HG03175 (cell line): ENCODE measurements at regions not wholly inside any gene's neighbourhood (a gene's known extent, or its start where the extent isn't known, plus 50 kb on each side); places are given as distances from the start of the nearest gene placed in this dataset.
A peak's percentile ranks its signal among the peaks of the same experiment; 100 is the strongest.
"Not testable (repeated sequence)": the region's sequence is repeated elsewhere in the genome, so short reads cannot be mapped to it uniquely, and the experiment has no call there.

ENCODE experiments used
- ATAC-seq: cut with Tn5 transposase; IDR thresholded peaks from one replicate; pipeline ENCODE4 v1.9.1; 2021; ENCODE audit warnings: mild to moderate bottlenecking, moderate library complexity; ENCODE audit not compliant: unreplicated experiment

DNA sequence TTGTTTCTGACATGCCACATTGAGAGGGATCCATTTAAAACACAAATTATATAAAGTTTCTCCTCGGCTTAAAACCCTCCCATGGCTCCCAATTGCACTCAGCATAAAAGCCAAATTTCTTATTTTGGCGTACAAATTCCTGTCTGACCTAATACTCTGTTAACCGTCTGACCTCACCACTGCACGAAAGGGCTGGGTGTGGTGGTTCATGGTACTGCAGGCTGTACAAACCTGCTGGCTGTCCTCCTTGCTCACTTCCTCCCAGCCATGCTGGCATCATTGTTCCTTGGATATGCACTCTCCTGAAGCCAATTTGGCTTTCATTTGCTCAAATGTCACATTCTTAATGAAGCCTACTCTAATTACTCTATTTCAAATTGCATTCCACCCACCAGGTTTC, 301.6 kb upstream of the C16orf82 start:
- peak; percentile 64 for ATAC-seq

DNA sequence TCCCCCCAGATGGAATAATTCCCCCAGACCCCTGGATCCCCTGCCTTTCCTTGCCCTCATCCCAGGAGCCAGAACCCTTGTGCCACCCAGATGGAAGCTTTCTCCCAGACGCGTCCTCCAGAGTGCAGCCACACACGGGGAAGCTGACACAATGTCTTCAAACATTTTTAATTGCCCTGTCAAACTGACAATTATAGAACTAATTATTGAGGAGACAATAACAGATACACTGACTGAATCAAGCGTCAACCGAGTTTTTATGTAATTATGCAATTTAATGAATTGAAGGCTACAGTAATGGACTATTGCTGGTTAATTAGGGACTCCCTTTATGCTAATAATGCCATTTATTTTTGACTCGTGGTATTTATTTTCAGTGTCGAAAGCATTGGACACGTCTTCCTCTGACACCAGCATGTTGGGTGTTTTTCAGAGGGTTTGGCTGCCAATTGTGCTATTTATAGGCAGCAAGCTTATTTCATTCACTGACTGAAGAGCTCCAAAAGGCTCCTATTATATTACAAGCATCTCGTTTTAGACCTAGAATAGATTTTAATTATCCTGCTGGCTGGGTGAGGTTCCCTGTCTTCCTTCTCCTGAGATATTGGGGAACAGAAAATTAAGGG, 298.2 kb upstream of the C16orf82 start:
- no peak for ATAC-seq

DNA sequence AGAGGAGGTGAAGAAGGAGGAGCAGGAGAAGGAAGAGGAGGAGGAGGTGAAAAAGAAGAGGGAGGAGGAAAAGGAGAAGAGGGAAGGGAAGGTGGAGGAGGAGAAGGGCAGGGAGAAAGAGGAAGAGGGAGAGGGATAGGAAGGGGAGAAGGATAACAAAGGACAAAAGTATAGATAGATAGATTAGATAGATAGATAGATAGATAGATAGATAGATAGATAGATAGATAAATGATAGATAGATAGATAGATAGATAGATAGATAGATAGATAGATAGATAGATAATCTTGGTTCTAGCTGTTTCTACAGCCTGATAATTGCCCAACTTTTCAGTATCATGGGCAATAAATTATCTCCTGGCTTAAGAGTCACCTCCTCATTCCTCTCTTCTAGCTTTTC, 296.2 kb upstream of the C16orf82 start:
- no peak for ATAC-seq

DNA sequence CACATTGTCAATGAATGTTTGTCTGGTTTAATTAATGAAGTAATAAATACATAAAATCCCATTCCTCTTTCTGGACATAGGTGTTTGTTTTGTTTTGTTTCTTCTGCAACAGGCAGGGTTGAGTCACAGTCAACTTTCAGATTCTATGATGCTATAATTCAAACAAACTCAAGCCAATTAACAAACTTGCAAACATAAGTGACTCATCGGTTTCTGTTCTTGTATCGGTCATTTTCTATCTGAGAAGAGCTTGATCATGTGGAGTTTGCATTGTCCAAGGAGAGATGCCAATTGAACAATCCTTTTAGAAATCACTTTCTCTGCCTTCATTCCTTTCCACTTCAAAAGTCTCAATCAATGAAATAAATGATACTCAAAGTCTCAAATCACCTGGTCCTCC, 294.2 kb upstream of the C16orf82 start:
- no peak for ATAC-seq

DNA sequence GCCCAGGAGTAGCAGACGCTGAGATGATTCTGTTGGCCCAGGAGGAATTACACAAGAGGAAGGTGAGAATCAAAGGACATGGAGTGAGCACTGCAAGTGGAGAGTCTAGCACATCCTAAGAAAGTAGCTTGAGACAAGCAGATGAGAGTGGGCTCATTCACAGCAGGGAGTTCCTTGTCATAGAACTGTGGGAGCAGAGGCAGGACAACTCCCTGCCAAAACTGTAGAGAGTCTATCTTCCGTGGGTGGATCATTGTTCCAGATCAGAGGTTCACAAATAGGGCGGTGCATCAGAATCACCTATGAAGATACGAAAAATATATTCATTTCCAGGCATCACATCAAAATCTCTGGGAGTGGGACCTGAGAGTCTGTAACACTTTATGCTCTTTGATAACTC, 288.9 kb upstream of the C16orf82 start:
- ATAC-seq = no peak

DNA sequence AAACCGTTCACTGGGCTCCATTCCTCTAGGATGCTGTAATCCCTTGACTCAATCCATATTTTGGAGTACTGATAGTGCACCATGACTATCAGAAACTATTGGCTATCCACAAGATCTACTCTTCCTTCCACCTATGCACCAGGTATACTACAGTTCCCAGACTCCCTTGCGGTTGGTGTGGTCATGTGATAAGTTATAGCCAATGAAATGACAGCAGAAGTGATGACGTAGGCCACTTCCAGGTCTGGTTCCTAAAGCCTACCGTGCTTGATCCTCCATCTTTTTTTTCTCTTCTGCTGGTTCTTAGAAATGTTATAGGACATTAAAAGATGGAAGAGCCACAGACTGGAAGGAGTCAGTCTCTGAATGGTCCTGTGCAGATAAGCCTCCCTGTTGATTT, 278.8 kb upstream of the C16orf82 start:
- ATAC-seq = no peak

DNA sequence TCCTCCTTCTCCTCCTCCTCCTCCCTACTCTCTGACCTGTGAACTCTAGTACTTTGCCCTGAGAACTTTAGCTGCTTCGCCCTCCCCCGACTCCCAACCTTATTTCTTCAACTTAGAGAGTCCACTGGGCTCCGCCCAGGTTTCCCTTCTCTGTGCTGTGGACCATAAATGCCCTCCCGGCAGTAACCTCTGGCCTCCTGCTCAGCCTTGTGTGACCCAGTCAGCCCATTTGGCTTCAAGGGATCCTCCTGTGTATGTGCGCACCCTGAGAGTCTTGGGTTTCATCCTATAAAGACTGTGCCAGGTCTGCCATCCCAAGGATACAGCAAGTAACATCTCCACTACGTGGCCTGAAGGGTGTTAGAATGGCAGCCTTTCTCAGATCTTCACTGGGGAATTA, 275.6 kb upstream of the C16orf82 start:
- no peak for ATAC-seq

DNA sequence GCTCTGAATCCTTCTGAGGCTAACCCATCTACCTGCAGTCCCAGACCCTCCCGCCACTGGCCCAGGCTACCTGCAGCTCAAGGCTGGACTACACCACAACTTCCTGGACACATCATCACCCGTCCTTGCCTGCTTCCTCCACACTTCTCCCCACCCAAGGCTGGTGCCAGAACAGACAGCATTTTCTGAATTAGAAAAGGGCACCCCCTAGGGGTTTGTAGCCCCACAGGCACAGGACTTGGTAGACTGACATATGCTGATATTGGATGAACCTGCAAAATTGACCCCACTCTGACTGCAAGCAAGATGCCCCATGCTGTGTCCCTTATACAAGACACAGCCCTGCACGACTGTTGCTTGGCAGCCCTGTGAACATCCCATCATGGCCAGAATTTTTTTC, 271.5 kb upstream of the C16orf82 start:
- no peak for ATAC-seq

DNA sequence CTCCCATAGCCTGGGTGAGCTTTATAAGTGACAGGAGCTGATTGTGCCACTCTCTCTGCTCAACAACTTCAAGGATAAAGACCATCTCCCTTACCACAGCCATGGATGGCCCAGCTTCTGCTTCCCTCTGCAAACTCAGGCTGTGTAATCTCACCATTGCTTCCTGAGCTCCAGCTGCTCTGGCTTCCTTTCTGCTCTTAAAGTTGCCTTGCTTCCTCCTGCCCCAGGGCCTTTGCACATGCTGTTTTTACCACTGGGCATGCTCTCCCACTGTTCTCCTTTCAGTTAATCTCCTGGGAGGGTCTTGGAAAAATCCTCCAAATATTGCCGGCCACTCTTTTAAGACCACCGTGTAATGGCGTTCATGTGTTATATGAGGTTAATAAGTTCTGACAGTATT, 265.1 kb upstream of the C16orf82 start:
- no peak for ATAC-seq

DNA sequence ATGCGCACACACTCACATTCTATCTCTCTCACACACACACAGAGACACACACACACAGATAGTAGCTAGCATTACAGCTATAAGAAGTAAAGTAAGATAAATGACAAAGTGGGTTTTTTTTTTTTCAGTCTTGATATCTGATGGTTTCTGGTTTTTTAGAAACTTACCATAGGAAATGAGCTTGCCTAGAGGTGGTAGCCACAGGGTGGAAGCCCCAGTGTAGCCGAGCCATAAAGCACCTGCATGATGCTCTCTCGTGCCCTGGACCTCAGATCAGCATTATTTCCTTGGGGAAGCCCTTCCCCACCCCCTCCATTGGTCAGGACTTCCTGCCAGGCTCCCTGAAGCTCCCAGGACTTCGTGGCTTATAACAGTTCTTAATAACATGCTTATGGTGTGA, 264.3 kb upstream of the C16orf82 start:
- ATAC-seq = no peak

DNA sequence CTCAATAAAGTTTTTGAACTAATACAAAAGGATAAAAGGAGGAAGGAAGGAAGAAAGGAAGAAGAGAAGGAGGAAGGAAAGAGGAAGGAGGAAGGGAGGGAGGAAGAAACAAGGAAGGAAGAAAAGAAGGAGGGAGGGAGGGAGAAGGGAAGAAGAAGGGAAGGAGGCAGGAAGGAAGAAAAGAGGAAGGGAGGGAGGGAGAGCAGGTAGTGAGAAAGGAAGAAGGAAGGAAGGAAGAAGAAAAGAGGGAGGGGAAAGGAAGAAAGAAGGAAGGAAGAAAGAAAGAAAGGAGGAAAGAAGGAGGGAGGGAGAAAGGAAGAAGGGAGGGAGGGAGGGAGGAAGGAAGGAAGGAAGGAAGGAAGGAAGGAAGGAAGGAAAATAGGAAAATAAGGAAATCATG, 263.8 kb upstream of the C16orf82 start:
- no peak for ATAC-seq

DNA sequence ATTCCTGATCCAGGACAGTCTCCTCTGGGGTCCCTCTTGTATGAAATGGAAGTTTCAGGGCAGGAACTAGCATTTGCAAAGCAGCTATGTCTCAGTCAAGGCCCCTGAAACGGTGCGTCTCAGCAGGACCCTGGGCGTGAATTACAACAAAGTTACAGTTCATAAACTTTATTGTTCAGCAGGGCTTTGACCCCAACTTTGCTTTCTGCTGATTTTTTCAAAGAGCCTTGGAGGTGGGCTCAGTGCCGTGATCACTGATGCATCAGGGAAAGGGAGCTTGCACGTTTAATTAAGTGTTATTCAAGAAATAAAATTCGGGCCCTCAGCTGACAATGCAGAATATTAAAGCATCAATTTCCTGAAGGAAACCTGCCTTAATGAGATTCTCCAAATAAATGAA, 260.1 kb upstream of the C16orf82 start:
- no peak for ATAC-seq

DNA sequence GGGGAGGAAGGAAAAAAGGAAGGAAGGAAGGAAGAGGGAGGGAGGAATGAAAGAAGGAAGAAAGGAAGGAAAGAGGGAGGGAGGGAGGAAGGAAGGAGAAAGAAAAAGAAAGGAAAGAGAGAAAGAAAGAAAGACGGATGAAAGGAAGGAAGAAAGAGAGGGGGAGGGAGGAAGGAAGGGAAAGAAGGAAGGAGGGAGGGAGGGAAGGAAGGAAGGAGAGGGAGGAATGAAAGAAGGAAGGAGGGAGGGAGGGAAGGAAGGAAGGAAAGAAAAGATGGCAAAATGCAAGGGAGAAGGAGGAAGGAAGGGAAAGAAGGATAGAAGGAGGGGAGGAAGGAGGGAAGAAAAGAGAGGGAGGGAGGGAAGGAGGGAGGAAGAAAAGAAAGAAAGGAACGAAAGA, 257.3 kb upstream of the C16orf82 start:
- ATAC-seq = no peak

DNA sequence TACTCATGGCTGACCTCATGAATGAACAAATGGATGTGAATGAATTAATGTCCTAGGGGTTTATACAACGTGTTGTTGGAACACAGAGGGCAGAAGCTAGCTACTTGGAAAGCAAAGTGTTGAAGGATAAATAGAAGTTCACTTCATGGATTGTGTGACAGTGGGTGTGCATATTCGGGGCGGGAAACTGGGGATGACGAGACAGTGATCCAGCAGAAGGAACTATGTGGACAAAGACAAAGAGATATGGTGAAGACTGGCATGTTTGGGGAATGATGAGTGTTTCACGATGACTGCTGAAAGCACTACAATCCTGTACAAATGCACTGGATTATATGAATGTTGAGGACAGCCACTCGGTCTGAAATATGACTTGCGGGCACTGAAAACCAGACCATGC, 250.5 kb upstream of the C16orf82 start:
- no peak for ATAC-seq

DNA sequence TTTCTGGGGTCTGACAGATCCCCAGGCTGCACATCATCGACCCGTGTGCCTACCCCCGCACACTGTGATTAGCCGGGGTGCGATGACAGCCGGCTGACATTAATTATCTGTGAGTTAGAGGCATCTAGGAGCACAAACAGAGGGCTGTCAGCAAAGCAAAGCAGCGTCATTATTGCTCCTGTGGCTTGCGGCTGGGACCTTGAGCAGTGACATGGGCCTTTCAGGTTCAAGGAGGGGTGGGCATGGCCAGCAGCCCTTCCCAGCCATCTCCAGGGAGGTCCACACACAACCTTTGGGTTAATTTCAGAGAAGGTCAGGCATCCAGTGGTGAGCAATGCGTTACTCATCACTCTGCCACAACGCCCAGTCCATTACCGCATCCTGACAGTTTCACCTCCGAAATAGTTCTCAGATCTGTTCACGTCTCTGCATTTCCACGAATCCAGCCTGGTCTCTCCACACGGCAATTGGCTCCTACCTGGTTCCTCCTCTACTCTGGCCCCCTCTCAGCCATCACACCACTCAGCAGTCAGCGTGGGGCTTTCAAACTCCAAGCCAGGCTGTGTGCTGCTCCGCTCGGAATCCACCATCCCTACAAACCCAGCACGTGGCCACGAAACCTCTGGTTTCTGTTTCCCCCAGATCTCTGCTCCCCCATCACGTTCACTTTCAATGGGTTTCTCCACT, 249.7 kb upstream of the C16orf82 start:
- no peak for ATAC-seq

DNA sequence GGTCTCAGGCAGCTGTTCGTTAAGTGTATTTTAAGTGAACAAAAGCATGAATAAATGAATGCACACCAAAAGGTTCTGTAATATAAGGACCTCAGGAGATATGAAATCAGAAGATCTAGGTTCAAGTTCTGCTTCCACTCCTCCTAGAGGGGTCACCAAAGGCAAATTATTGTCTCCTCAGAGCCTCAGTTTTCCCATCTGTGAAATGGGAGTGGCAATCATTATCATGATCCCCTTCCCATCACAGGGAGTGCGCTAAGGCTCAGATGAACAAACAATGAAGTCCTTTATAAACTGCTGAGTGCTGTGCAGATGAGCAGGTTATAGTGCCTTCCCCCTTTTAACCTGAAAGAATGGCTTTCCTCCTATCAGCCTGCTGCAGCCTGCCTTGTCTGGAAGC, 248.3 kb upstream of the C16orf82 start:
- no peak for ATAC-seq

DNA sequence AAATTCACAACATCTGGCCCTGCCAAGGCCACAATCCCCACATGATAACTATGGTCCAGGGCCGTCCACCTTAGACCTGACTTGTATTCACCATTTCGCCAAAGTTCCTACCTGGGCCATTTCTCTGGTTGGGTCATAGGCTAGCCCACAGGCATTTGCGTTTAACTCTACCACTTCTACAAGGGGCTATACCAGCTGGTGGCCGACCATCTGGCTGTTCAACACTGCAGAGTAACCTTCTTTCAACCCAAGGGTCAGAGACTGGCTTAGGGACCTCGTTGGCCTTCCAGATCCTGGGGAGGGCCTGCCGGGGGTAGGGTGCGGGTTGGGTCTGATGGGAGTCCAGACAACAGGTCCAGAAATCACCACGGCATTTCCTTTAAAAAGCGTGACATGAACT, 242.3 kb upstream of the C16orf82 start:
- ATAC-seq = no peak

DNA sequence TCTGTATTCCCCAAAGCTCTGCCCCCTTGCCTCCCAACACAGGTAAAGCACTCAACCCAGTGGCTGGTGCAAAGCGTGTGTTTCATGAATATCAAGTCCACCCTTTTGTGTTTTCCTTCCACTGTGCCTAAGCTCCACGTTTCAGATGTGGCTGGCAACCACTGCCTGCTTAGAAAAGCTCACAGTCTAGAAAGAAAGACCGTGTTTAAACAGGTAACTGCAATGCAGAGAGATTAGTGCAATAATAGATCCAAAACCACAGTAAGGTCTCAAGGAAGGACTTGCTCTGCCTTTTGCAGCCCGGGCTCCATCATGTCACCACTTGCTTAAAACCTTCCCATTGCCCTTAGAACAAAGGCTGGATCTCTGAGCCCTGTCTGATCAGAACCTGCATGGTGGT, 240.2 kb upstream of the C16orf82 start:
- no peak for ATAC-seq

DNA sequence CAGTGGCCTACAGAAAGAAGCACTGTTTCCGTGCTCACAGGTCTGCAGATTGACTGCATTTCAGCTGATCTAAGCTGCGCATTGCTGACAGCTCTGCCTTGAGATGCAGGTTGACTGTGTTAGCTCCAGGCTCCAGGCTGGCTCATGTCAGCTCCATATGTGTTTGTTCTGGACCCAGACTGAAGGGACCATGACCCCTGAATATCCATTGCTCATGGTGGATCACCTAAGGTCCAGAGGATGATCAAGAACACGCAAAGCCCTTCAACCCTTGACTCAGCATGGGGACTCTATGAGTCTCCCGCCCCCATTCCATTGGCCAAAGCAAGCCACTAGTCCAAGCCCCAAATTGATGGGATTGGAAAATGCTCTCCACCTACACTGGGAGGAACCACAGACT, 239.3 kb upstream of the C16orf82 start:
- ATAC-seq = no peak

DNA sequence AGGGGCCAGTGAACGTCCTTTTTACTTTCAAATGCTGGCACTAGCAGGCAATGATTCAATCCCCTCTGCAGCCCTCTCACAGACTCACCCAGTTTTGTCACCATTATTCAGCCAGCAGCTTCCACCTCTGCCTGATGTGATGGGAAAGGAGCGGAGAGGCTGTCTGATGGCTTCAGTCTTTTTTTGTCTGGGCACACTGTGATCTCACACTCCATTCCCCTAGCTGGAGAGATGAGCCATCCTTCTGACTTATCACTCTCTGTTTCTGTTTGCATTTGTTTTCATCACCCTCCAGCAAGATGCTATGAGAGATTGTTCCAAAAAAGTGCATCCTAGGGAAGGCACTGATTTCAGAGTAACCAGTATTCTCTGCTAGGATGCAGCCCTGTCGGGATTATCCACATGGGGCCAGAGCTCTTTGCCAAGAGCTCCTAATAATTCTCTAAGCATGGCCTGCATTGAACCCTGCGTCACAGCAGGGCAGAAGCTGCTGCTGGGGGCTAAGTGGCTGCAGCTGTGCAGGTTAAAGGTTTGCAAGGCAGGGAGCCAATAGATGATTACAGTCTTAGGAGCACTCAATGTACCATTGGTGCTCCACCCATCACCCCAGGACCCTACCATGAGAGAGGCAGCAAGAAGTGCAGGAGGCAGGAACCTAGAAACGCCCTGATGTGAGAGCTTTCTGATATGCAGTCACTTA, 236.1 kb upstream of the C16orf82 start:
- no peak for ATAC-seq

DNA sequence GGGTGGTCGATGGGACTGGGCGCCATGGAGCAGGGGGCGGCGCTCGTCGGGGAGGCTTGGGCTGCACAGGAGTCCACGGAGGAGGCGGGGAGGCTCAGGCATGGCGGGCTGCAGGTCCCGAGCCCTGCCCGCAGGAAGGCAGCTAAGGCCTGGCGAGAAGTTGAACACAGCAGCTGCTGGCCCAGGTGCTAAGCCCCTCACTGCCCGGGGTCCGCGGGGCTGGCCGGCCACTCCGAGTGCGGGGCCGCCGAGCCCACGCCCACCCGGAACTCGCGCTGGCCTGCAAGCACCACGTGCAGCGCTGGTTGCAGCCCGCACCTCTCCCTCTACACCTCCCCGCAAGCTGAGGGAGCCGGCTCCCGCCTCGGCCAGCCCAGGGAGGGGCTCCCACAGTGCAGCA, 230.6 kb upstream of the C16orf82 start:
- ATAC-seq = not testable (repeated sequence)

DNA sequence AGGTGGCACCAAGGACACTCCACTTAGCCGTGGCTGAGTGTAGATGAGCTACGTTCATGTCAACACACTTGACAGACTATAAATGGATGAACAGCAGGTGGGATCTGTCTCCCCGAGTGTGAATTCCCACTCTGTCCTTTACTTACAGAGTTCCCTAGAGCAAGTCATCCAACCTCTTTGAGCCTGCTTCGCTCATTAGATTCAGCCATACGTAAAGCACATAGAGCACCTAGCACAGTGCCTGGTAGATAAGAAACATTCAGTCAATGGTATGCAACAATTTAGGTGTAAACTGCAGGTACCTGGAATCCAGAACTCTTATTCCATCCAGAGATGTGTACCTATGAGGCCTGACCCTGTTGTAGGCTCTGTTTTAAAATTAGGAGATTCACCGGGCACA, 227.8 kb upstream of the C16orf82 start:
- ATAC-seq = no peak
